ENCODE measurements at regions not wholly inside any gene's neighbourhood (a gene's known extent, or its start where the extent isn't known, plus 50 kb on each side); places are given as distances from the start of the nearest gene placed in this dataset.

GRCh38 chr9:18015116-18015515 lies 436.2 kb downstream of the SH3GL2 start:
- H3K4me3 ChIP-seq (ENCODE audit: low read depth, low read length) = no peak overlapping the region
- TF ChIP-seq CTCF (conservative IDR thresholded peaks at IDR 0.05; ENCODE audit: low read depth, low read length) = no peak
- DNase-seq (ENCODE audit: low read depth) = no peak

- H3K4me3 ChIP-seq (ENCODE audit: low read depth, low read length) = no peak overlapping the region
- DNase-seq (ENCODE audit: low read depth) = no peak
- no peak for TF ChIP-seq CTCF (conservative IDR thresholded peaks at IDR 0.05; ENCODE audit: low read depth, low read length)
Observed at GRCh38 chr9:18017136-18017535, 438.3 kb downstream of the SH3GL2 start.

GRCh38 chr9:18018221-18018620 lies 439.4 kb downstream of the SH3GL2 start:
- TF ChIP-seq CTCF (conservative IDR thresholded peaks at IDR 0.05; ENCODE audit: low read depth, low read length) = no peak
- H3K4me3 ChIP-seq (ENCODE audit: low read depth, low read length) = no peak overlapping the region
- no peak for DNase-seq (ENCODE audit: low read depth)

- H3K4me3 ChIP-seq (ENCODE audit: low read depth, low read length) = no peak overlapping the region
- no peak for DNase-seq (ENCODE audit: low read depth)
- no peak for TF ChIP-seq CTCF (conservative IDR thresholded peaks at IDR 0.05; ENCODE audit: low read depth, low read length)
Observed at GRCh38 chr9:18018661-18019060, 439.8 kb downstream of the SH3GL2 start.

- DNase-seq (ENCODE audit: low read depth) = no peak
- H3K4me3 ChIP-seq (ENCODE audit: low read depth, low read length) = no peak overlapping the region
- no peak for TF ChIP-seq CTCF (conservative IDR thresholded peaks at IDR 0.05; ENCODE audit: low read depth, low read length)
Observed at GRCh38 chr9:18020121-18020745, 441.4 kb downstream of the SH3GL2 start.

- DNase-seq (ENCODE audit: low read depth) = no peak
- TF ChIP-seq CTCF (conservative IDR thresholded peaks at IDR 0.05; ENCODE audit: low read depth, low read length) = no peak
- no peak overlapping the region for H3K4me3 ChIP-seq (ENCODE audit: low read depth, low read length)
Observed at GRCh38 chr9:18022642-18023041, 443.8 kb downstream of the SH3GL2 start.

GRCh38 chr9:18023332-18023731 lies 444.5 kb downstream of the SH3GL2 start:
- no peak for TF ChIP-seq CTCF (conservative IDR thresholded peaks at IDR 0.05; ENCODE audit: low read depth, low read length)
- no peak overlapping the region for H3K4me3 ChIP-seq (ENCODE audit: low read depth, low read length)
- peak; percentile 4 for DNase-seq (ENCODE audit: low read depth)

All from choroid plexus epithelial cell (primary cell).